ENCODE measurements at regions not wholly inside any gene's neighbourhood (a gene's known extent, or its start where the extent isn't known, plus 50 kb on each side); places are given as distances from the start of the nearest gene placed in this dataset.
"Not testable (repeated sequence)": the region's sequence is repeated elsewhere in the genome, so short reads cannot be mapped to it uniquely, and the experiment has no call there.

GRCh38 chr7:12890586-12890985 is 203.2 kb downstream of the ARL4A start:
- DNase-seq = no peak

GRCh38 chr7:12893292-12893691 is 205.9 kb downstream of the ARL4A start:
- DNase-seq = no peak

GRCh38 chr7:12895296-12895695 is 207.9 kb downstream of the ARL4A start:
- no peak for DNase-seq

GRCh38 chr7:12896316-12896715 is 208.9 kb downstream of the ARL4A start:
- DNase-seq = no peak

- no peak for DNase-seq
Observed at GRCh38 chr7:12898004-12898403, 210.6 kb downstream of the ARL4A start.

GRCh38 chr7:12898620-12899019 is 211.2 kb downstream of the ARL4A start:
- DNase-seq = no peak

- DNase-seq = no peak
Observed at GRCh38 chr7:12905671-12906070, 218.2 kb downstream of the ARL4A start.

GRCh38 chr7:12907774-12908173 is 220.3 kb downstream of the ARL4A start:
- no peak for DNase-seq

- no peak for DNase-seq
Observed at GRCh38 chr7:12909483-12909882, 222.1 kb downstream of the ARL4A start.

- no peak for DNase-seq
Observed at GRCh38 chr7:12911053-12911452, 223.6 kb downstream of the ARL4A start.

- no peak for DNase-seq
Observed at GRCh38 chr7:12913002-12913401, 225.6 kb downstream of the ARL4A start.

GRCh38 chr7:12917801-12918200 is 230.4 kb downstream of the ARL4A start:
- DNase-seq = no peak

- no peak for DNase-seq
Observed at GRCh38 chr7:12921751-12922345, 234.4 kb downstream of the ARL4A start.

GRCh38 chr7:12923971-12924370 is 236.5 kb downstream of the ARL4A start:
- DNase-seq = no peak

GRCh38 chr7:12926206-12926605 is 238.8 kb downstream of the ARL4A start:
- no peak for DNase-seq

- DNase-seq = no peak
Observed at GRCh38 chr7:12927635-12928434, 240.4 kb downstream of the ARL4A start.

GRCh38 chr7:12929476-12930140 is 242.2 kb downstream of the ARL4A start:
- DNase-seq = no peak

- DNase-seq = no peak
Observed at GRCh38 chr7:12930534-12930933, 243.1 kb downstream of the ARL4A start.

GRCh38 chr7:12931465-12931864 is 244.0 kb downstream of the ARL4A start:
- not testable (repeated sequence) for DNase-seq

- DNase-seq = no peak
Observed at GRCh38 chr7:12939694-12940093, 252.3 kb downstream of the ARL4A start.

GRCh38 chr7:12941512-12941911 is 254.1 kb downstream of the ARL4A start:
- no peak for DNase-seq

GRCh38 chr7:12942609-12943008 is 255.2 kb downstream of the ARL4A start:
- no peak for DNase-seq

GRCh38 chr7:12943781-12944180 is 256.3 kb downstream of the ARL4A start:
- no peak for DNase-seq

- no peak for DNase-seq
Observed at GRCh38 chr7:12945901-12946300, 258.5 kb downstream of the ARL4A start.
